Gastrocnemius medialis (tissue), 4 donors: ENCODE measurements at regions not wholly inside any gene's neighbourhood (a gene's known extent, or its start where the extent isn't known, plus 50 kb on each side); places are given as distances from the start of the nearest gene placed in this dataset.

Experiments
- ATAC-seq, 2 donors: fragments of 150-250 bp; one replicate each; pipeline ENCODE4 v1.9.1; 2016
- DNase-seq, 2 donors: peaks; one replicate each; pipeline ENCODE4 v3.0.0-alpha.2; 2019
- H3K27ac ChIP-seq, 4 donors: fragments of 200-600 bp; sonication (generic); 1 replicate in 1 of 4; 2 replicates in 3 of 4; pipeline ENCODE4 v1.5.1; 2016 to 2018; ENCODE audit warnings: mild to moderate bottlenecking in 2 of 4, moderate library complexity in 1 of 4
- H3K27me3 ChIP-seq, 3 donors: fragments of 200-600 bp; sonication (generic) in 2 of 3; 1 replicate in 1 of 3; 2 replicates in 2 of 3; pipeline versions ENCODE4 v1.5.1 to v1.6.0; 2016 to 2019; ENCODE audit warnings: mild to moderate bottlenecking in 1 of 3, moderate library complexity in 1 of 3
- H3K36me3 ChIP-seq, 2 donors: fragments of 200-600 bp; sonication (generic) in 1 of 2; one replicate each; pipeline ENCODE4 v1.5.1; 2017 to 2018
- H3K4me1 ChIP-seq, 2 donors: fragments of 200-600 bp; sonication (generic) in 1 of 2; one replicate each; pipeline ENCODE4 v1.5.1; 2016 to 2017; ENCODE audit warnings: mild to moderate bottlenecking in 2 of 2
- H3K4me3 ChIP-seq, 4 donors: fragments of 200-600 bp; sonication (generic) in 3 of 4; 1 replicate in 1 of 4; 2 replicates in 3 of 4; pipeline ENCODE4 v1.5.1; 2016 to 2019; ENCODE audit warnings: mild to moderate bottlenecking in 2 of 4
- H3K9me3 ChIP-seq, 3 donors: fragments of 200-600 bp; sonication (generic) in 2 of 3; 1 replicate in 1 of 3; 2 replicates in 2 of 3; pipeline ENCODE4 v1.5.1; 2016 to 2019
- CTCF ChIP-seq, 5 experiments: fragments of 450-650 bp in 3 of 5; fragments of 200-600 bp in 2 of 5; sonication (generic) in 2 of 5; IDR thresholded peaks in 4 of 5; conservative IDR thresholded peaks in 1 of 5; 1 replicate in 4 of 5; 2 replicates in 1 of 5; pipeline ENCODE4 v1.5.1; 2016 to 2019; ENCODE audit warnings: antibody characterized with exemption in 5 of 5, mild to moderate bottlenecking in 3 of 5, moderate library complexity in 3 of 5
- POLR2A ChIP-seq, 2 donors: fragments of 450-650 bp; IDR thresholded peaks; one replicate each; pipeline ENCODE4 v1.6.1; 2017; ENCODE audit warnings: antibody characterized with exemption in 2 of 2, mild to moderate bottlenecking in 2 of 2, moderate library complexity in 2 of 2
- in situ Hi-C, 4 donors: fragments of 200-750 bp; cut with MboI; loops; one replicate each; pipeline versions ENCODE4 v1.15.0 to v1.8.0; 2017; ENCODE audit warnings: low sequenced_read_pairs in 4 of 4
- intact Hi-C: fragments of 100-400 bp; cut with DNase I; formaldehyde crosslinking; loops from one replicate; pipeline ENCODE4 v1.15.1; 2023; ENCODE audit warnings: low total_unique reads

GRCh38 chr3:80472961-80473360, 705.2 kb upstream of the ROBO1 start:
- intact Hi-C loops = no loop called here
- in situ Hi-C loops = no loop called here
- no peak for TF ChIP-seq POLR2A (IDR thresholded peaks at IDR 0.05)
- no peak for TF ChIP-seq CTCF (IDR thresholded peaks at IDR 0.05 in 4 of 5, conservative IDR thresholded peaks at IDR 0.05 in 1 of 5)

GRCh38 chr3:80472459-80472858, 704.7 kb upstream of the ROBO1 start:
- ATAC-seq = no peak

More at GRCh38 chr3:80472961-80473360, 705.2 kb upstream of the ROBO1 start:
- no peak for DNase-seq
- no peak overlapping the region for H3K27ac ChIP-seq
- no peaks in the 10 kb centered on the region for H3K36me3 ChIP-seq
- no peak overlapping the region for H3K4me3 ChIP-seq
- H3K27me3 ChIP-seq = no peaks in the 10 kb centered on the region
- no peak for ATAC-seq
- H3K9me3 ChIP-seq = no peaks in the 10 kb centered on the region
- H3K4me1 ChIP-seq = no peaks in the 10 kb centered on the region

GRCh38 chr3:80470433-80470832, 702.6 kb upstream of the ROBO1 start:
- Histone ChIP-seq H3K36me3 (no peaks in the 10 kb centered on the region), H3K27me3 (no peaks in the 10 kb centered on the region), H3K4me1 (no peaks in the 10 kb centered on the region), H3K4me3 (no peak overlapping the region), H3K27ac (no peak overlapping the region), H3K9me3 (no peaks in the 10 kb centered on the region)
- intact Hi-C loops = no loop called here
- ATAC-seq (no peak), DNase-seq (no peak)
- TF ChIP-seq POLR2A (IDR thresholded peaks at IDR 0.05) (no peak), CTCF (IDR thresholded peaks at IDR 0.05 in 4 of 5, conservative IDR thresholded peaks at IDR 0.05 in 1 of 5) (no peak)
- in situ Hi-C loops = no loop called here

More at GRCh38 chr3:80472459-80472858, 704.7 kb upstream of the ROBO1 start:
- H3K4me3 ChIP-seq = no peak overlapping the region
- in situ Hi-C loops = no loop called here
- no peaks in the 10 kb centered on the region for H3K36me3 ChIP-seq
- TF ChIP-seq CTCF (IDR thresholded peaks at IDR 0.05 in 4 of 5, conservative IDR thresholded peaks at IDR 0.05 in 1 of 5) = no peak
- TF ChIP-seq POLR2A (IDR thresholded peaks at IDR 0.05) = no peak
- no peaks in the 10 kb centered on the region for H3K9me3 ChIP-seq
- intact Hi-C loops = no loop called here
- H3K27ac ChIP-seq = no peak overlapping the region
- H3K27me3 ChIP-seq = no peaks in the 10 kb centered on the region
- H3K4me1 ChIP-seq = no peaks in the 10 kb centered on the region
- no peak for DNase-seq

GRCh38 chr3:80465746-80466145, 697.9 kb upstream of the ROBO1 start:
- ATAC-seq (no peak), DNase-seq (no peak)
- H3K4me1 ChIP-seq = no peaks in the 10 kb centered on the region
- TF ChIP-seq POLR2A (IDR thresholded peaks at IDR 0.05) = no peak
- no peak for TF ChIP-seq CTCF (IDR thresholded peaks at IDR 0.05 in 4 of 5, conservative IDR thresholded peaks at IDR 0.05 in 1 of 5)
- no peak overlapping the region for H3K27ac ChIP-seq
- in situ Hi-C loops = no loop called here
- intact Hi-C loops = no loop called here
- no peaks in the 10 kb centered on the region for H3K9me3 ChIP-seq
- H3K36me3 ChIP-seq = no peaks in the 10 kb centered on the region
- H3K27me3 ChIP-seq = no peaks in the 10 kb centered on the region
- H3K4me3 ChIP-seq = no peak overlapping the region

- no peaks in the 10 kb centered on the region for H3K4me1 ChIP-seq
- DNase-seq = no peak
- no peak for ATAC-seq
- H3K27ac ChIP-seq = no peak overlapping the region
- in situ Hi-C loops = no loop called here
- H3K4me3 ChIP-seq = no peak overlapping the region
- intact Hi-C loops = no loop called here
- no peaks in the 10 kb centered on the region for H3K9me3 ChIP-seq
- no peaks in the 10 kb centered on the region for H3K27me3 ChIP-seq
- no peaks in the 10 kb centered on the region for H3K36me3 ChIP-seq
- TF ChIP-seq CTCF (IDR thresholded peaks at IDR 0.05 in 4 of 5, conservative IDR thresholded peaks at IDR 0.05 in 1 of 5) = no peak
- no peak for TF ChIP-seq POLR2A (IDR thresholded peaks at IDR 0.05)
These were observed 683.6 kb upstream of the ROBO1 start for GRCh38 chr3:80451393-80451792.
